ENCODE measurements at regions not wholly inside any gene's neighbourhood (a gene's known extent, or its start where the extent isn't known, plus 50 kb on each side); places are given as distances from the start of the nearest gene placed in this dataset.

GRCh38 chr9:115386963-115387770, 269.2 kb upstream of the TNC start:
- no peak for TF ChIP-seq POLR2A (IDR thresholded peaks at IDR 0.05)
- TF ChIP-seq CTCF (IDR thresholded peaks at IDR 0.05) = no peak

Measured in prostate gland (tissue), 2 donors.